Fibroblast of the aortic adventitia (primary cell): ENCODE measurements at regions not wholly inside any gene's neighbourhood (a gene's known extent, or its start where the extent isn't known, plus 50 kb on each side); places are given as distances from the start of the nearest gene placed in this dataset.

Experiments used
- DNase-seq: peaks from one replicate; pipeline ENCODE4 v3.0.0-alpha.2; 2010; ENCODE audit warnings: low read depth
- H3K4me3 ChIP-seq: 2 replicates; pipeline ENCODE4 v1.5.1; 2011; ENCODE audit warnings: low read depth, mild to moderate bottlenecking, control low read depth, low read length, moderate library complexity
- CTCF ChIP-seq: IDR thresholded peaks from 2 replicates; pipeline ENCODE4 v1.5.1; 2011; ENCODE audit warnings: mild to moderate bottlenecking, low read length, control low read depth, inconsistent platforms; ENCODE audit not compliant: insufficient read depth

GRCh38 chr11:109933126-109933525 lies 160.1 kb upstream of the ZC3H12C start:
- DNase-seq, result peak; percentile 55
- TF ChIP-seq CTCF, result no peak
- H3K4me3 ChIP-seq, result no peak overlapping the region

GRCh38 chr11:109934151-109934550 lies 159.0 kb upstream of the ZC3H12C start:
- TF ChIP-seq CTCF, result no peak
- no peak overlapping the region for H3K4me3 ChIP-seq

GRCh38 chr11:109936661-109937180 lies 156.5 kb upstream of the ZC3H12C start:
- no peak for DNase-seq
- no peak for TF ChIP-seq CTCF
- no peak overlapping the region for H3K4me3 ChIP-seq

More at GRCh38 chr11:109934151-109934550, 159.0 kb upstream of the ZC3H12C start:
- DNase-seq, result no peak

GRCh38 chr11:109937968-109938367 lies 155.2 kb upstream of the ZC3H12C start:
- no peak for DNase-seq
- no peak overlapping the region for H3K4me3 ChIP-seq
- TF ChIP-seq CTCF, result no peak

- H3K4me3 ChIP-seq, result no peak overlapping the region
- DNase-seq, result peak; percentile 89
- peak; percentile 71 for TF ChIP-seq CTCF
These were observed 153.9 kb upstream of the ZC3H12C start for GRCh38 chr11:109939166-109939810.

GRCh38 chr11:109940816-109941215 lies 152.4 kb upstream of the ZC3H12C start:
- H3K4me3 ChIP-seq, result no peak overlapping the region
- DNase-seq, result peak; percentile 52

More at GRCh38 chr11:109940816-109941215, 152.4 kb upstream of the ZC3H12C start:
- no peak for TF ChIP-seq CTCF
